Right lobe of liver (tissue), 6 donors: ENCODE measurements at regions not wholly inside any gene's neighbourhood (a gene's known extent, or its start where the extent isn't known, plus 50 kb on each side); places are given as distances from the start of the nearest gene placed in this dataset.

Source experiments
- ATAC-seq, 4 donors: fragments of 200-7000 bp; cut with Tn5 transposase; one replicate each; pipeline ENCODE4 v1.9.1; 2020; ENCODE audit warnings: mild to moderate bottlenecking in 4 of 4, moderate library complexity in 4 of 4
- DNase-seq, 3 donors: peaks; one replicate each; pipeline ENCODE4 v3.0.0-alpha.2; 2020
- H3K27ac ChIP-seq, 3 donors: fragments of 200-600 bp; one replicate each; pipeline ENCODE4 v1.8.0; 2022
- H3K27me3 ChIP-seq, 2 donors: fragments of 200-600 bp; one replicate each; pipeline ENCODE4 v1.8.0; 2022
- H3K36me3 ChIP-seq, 4 donors: fragments of 200-600 bp; sonication (generic) in 1 of 4; one replicate each; pipeline versions ENCODE4 v1.5.1 to v1.8.0; 2017 to 2022; ENCODE audit warnings: control low read depth in 1 of 4
- H3K4me1 ChIP-seq, 4 donors: fragments of 200-600 bp; sonication (generic) in 1 of 4; one replicate each; pipeline versions ENCODE4 v1.5.1 to v1.8.0; 2017 to 2022; ENCODE audit warnings: control low read depth in 1 of 4
- H3K4me3 ChIP-seq, 3 donors: fragments of 200-600 bp; one replicate each; pipeline ENCODE4 v1.8.0; 2022
- H3K9me3 ChIP-seq, 4 donors: fragments of 200-600 bp; sonication (generic) in 1 of 4; one replicate each; pipeline versions ENCODE4 v1.5.1 to v1.8.0; 2017 to 2022; ENCODE audit warnings: control low read depth in 1 of 4
- CTCF ChIP-seq, 4 donors: fragments of 200-600 bp in 3 of 4; fragments of 450-650 bp in 1 of 4; IDR thresholded peaks; one replicate each; pipeline versions ENCODE4 v1.5.1 to v1.8.0; 2016 to 2022; ENCODE audit warnings: antibody characterized with exemption in 4 of 4, mild to moderate bottlenecking in 2 of 4
- POLR2A ChIP-seq: fragments of 450-650 bp; IDR thresholded peaks from one replicate; pipeline ENCODE4 v1.6.1; 2017; ENCODE audit warnings: antibody characterized with exemption, mild to moderate bottlenecking
- WGBS: methylation state at CpG from one replicate; pipeline ENCODE4 v1.1.6; 2018; ENCODE audit warnings: low coverage, low lambda C conversion rate; ENCODE audit not compliant: insufficient coverage; ENCODE audit errors: missing lambda C conversion rate; 5-methylcytosine and 5-hydroxymethylcytosine counted together
- intact Hi-C, 2 donors: fragments of 100-400 bp; cut with DNase I; formaldehyde crosslinking; loops; one replicate each; pipeline versions ENCODE4 v1.11.2 to v1.14.1; 2022
- donor health status: DM: no; HTN: yes; CAD: no.
- donor health status: DM: no; HTN: no; CAD: no.
- donor health status: DM: no; HTN: no; CAD: no.
- donor health status: DM: no; HTN: yes; CAD: no.
- donor health status: DM: no; HTN: yes; CAD: no.

GRCh38 chr5:68538814-68539420, 323.4 kb downstream of the PIK3R1 start:
- intact Hi-C loops: no loop called here
- WGBS: 93% methylated on average over 3 of the region's 6 CpGs
- H3K27ac ChIP-seq: no peak overlapping the region
- H3K27me3 ChIP-seq: no peaks in the 10 kb centered on the region
- DNase-seq: no peak
- no peaks in the 10 kb centered on the region for H3K9me3 ChIP-seq
- TF ChIP-seq CTCF (IDR thresholded peaks at IDR 0.05) (no peak), POLR2A (no peak)
- ATAC-seq: no peak
- peaks cover 0 to 8% (median 4%) of the 10 kb centered on the region in 4 donors for H3K4me1 ChIP-seq
- H3K4me3 ChIP-seq: no peak overlapping the region
- no peaks in the 10 kb centered on the region for H3K36me3 ChIP-seq

- no peak for ATAC-seq
- Histone ChIP-seq H3K27ac (no peak overlapping the region), H3K27me3 (no peaks in the 10 kb centered on the region), H3K4me3 (no peak overlapping the region), H3K36me3 (no peaks in the 10 kb centered on the region), H3K9me3 (no peaks in the 10 kb centered on the region), H3K4me1 (no peaks in the 10 kb centered on the region)
- TF ChIP-seq CTCF (IDR thresholded peaks at IDR 0.05) (no peak), POLR2A (no peak)
- DNase-seq: no peak
- intact Hi-C loops: loop anchor here in 1 of 2 donors (10.0 kb wide), 1 partner anchor 56 kb away; no protein-coding TSS in a partner anchor
- 85% methylated on average over 9 of the region's 9 CpGs for WGBS
Observed at GRCh38 chr5:68540798-68541590, 325.4 kb downstream of the PIK3R1 start.

- ATAC-seq: no peak
- no peak overlapping the region for H3K27ac ChIP-seq
- TF ChIP-seq POLR2A (no peak), CTCF (IDR thresholded peaks at IDR 0.05) (no peak)
- intact Hi-C loops: loop anchor here in 1 of 2 donors (10.0 kb wide), 1 partner anchor 57 kb away; no protein-coding TSS in a partner anchor
- H3K9me3 ChIP-seq: no peaks in the 10 kb centered on the region
- no peaks in the 10 kb centered on the region for H3K36me3 ChIP-seq
- DNase-seq: no peak
- no peaks in the 10 kb centered on the region for H3K4me1 ChIP-seq
- 21% methylated on average over 1 of the region's 1 CpG for WGBS
- no peaks in the 10 kb centered on the region for H3K27me3 ChIP-seq
- no peak overlapping the region for H3K4me3 ChIP-seq
Observed at GRCh38 chr5:68542207-68542606, 326.7 kb downstream of the PIK3R1 start.

- ATAC-seq (peak in 3 of 4 donors; percentile 43 to 73 (median 44)), DNase-seq (no peak)
- TF ChIP-seq CTCF (IDR thresholded peaks at IDR 0.05): no peak
- no peak for TF ChIP-seq POLR2A
- intact Hi-C loops: loop anchor here in 1 of 2 donors (10.0 kb wide), 1 partner anchor 58 kb away; no protein-coding TSS in a partner anchor
- Histone ChIP-seq H3K4me1 (no peaks in the 10 kb centered on the region), H3K27ac (no peak overlapping the region), H3K27me3 (no peaks in the 10 kb centered on the region), H3K4me3 (no peak overlapping the region), H3K9me3 (no peaks in the 10 kb centered on the region), H3K36me3 (no peaks in the 10 kb centered on the region)
- 32% methylated on average over 2 of the region's 2 CpGs for WGBS
Observed at GRCh38 chr5:68543212-68543611, 327.7 kb downstream of the PIK3R1 start.
